Stimulated activated CD4-positive, alpha-beta T cell treated with anti-CD3 and anti-CD28 coated beads, Interleukin-4, amount 100 ng/mL, for 4 hours (primary cell): ENCODE measurements at regions not wholly inside any gene's neighbourhood (a gene's known extent, or its start where the extent isn't known, plus 50 kb on each side); places are given as distances from the start of the nearest gene placed in this dataset.

Source experiments
- DNase-seq, 2 experiments: peaks; one replicate each; pipeline ENCODE4 v3.0.0-alpha.2; 2020

DNA sequence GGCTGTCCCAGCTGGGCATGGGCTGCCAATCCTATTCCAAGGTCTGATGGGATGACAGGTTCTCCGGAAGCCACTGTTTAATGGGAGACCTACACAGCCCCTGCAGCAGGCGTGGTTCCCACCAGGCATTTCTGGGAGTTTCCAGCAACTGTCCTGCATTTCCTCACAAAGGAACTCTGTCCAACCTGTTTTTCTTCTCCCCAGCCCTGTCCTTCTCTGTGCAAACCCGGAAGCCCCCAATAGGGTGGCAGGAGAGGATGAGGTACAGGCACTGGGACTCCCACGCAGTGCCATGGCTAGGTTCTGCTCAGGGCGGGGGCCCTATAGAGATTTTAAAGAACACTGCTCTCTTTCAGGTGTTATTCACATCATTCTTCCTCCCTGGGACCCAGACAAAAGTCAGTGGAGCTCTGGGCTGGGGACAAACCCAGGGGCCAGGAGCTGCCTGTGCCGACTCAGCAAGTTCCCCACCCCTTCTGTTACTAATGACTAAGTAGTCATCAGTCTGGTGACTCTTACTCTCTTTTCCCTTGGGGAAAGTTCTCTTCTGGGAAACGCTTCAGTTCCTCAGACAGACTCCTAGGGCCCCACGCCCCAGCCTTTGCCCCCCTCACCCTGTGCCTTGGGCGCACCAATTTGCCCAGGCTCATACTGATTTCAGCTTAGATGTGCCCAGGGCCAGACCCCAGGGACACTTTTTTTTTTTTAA lies 97.7 kb downstream of the CD47 start:
- peak in 1 of 2 experiments; percentile 14 for DNase-seq

DNA sequence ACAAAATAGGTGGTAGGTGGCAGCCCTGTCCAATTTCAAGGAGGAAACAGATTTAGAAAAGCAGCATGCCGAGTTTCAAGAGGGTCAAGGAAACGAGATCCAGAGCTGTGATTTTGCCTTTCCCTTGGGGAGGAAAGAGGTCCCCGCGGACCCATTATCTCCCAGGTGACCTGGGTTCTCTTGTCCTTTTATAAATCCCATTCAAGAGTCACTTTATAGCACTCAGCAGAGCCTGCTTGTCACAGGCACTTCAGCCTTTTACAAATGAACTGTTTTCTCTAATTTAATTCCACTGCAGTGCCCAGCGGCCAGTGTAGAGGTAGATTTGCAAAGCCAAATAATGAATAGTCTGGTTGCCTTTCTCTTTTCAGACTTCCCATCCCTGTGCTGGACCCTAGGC lies 99.9 kb downstream of the CD47 start:
- no peak for DNase-seq

- DNase-seq = no peak
These were observed 100.4 kb downstream of the CD47 start for GRCh38 chr3:107990433-107990832.

GRCh38 chr3:107989661-107990060 lies 101.2 kb downstream of the CD47 start:
- no peak for DNase-seq

DNA sequence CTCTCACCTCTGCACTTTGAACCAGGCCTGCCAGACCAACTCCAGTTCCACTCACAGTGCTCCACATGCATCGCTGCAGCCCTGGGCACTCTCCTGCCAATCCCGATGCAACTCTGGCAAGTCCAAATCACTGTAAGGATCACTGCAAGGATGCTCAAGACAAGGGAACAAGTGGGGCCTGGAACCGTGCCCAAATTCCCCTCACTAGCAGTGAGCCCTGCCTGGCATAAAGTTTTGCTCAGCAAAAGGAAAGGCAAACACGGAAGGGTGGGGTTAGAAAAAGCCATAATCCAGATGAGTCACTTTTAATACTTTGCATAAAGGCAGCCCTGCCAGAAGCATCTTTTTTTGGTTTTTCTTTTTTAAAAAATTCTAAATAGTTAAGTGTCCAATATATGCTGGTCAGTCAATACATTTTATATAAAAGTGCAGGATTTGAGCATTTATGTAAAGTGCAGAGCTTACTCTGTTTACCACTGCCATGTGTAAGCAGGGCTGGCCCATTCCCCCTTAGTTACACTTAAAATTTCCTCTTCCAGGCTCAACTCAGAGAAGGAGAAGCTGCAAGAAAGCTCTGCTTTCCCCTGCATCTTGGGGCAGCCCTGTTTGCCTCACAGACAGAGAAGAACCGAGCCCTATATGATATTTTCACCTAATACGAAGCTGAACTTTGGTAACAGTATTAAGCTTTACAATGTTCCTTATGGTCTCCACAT lies 102.2 kb downstream of the CD47 start:
- no peak for DNase-seq

DNA sequence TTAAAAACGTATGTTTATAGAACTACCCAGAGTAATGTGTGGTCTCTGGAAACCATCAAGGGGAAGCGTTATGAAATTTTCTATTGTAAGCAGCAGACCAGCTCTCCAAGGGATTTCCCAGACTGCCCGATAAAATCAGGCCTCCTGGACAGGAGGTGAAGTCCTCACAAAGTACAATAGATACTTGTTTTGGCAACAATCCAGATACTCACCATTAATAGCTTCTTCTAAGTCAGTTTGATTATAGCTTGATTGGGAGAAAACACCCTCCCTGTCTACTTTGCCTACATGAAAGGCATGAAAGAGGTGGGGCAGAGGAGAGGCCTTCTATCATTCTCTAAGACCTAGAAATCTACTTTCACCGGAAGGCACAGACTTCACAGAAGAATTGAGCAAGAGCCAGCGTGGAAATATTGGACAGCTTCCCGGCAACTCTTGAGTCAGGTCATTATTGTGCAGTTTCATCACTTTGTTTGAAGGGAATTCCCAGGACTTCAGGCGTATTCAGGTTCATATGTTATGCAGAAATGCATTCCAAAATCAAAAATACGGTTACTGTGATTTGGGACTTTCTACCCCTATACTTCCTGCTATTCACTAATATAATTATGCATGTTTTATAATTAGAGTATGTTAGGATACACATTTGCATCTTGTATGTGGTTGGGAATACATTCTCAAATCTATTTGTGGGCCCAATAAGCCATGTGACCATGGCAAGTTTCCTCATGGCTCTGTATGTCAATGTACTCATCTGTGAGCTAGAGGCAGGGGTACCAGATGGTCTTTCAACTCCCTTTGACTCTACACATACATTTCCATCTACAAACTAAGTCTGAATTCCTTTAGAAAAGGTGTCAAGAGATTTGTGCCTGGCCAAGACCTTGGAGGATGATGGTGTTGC lies 103.5 kb downstream of the CD47 start:
- no peak for DNase-seq

DNA sequence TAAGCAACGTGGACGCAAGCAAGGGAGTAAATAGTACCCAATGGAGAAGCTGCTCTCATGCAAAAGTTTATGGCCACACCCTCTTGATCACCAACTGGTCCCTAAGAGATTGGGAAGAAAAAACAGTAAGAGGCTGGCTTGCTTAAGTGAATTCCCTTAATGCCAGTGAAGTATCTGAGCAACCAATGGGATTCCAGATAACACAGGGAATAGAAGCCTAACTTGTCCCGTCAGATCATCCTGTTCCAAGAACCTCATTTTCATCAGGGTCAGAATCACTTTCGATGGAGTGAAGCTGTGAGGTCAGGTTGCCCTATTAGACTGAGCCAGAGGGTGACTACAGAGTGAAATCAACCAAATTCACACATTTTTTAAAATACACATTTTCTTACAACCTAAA lies 104.3 kb downstream of the CD47 start:
- DNase-seq = no peak

- DNase-seq = peak in 1 of 2 experiments; percentile 20
These were observed 105.3 kb downstream of the CD47 start for GRCh38 chr3:107985496-107985895.

- DNase-seq = no peak
These were observed 107.6 kb downstream of the CD47 start for GRCh38 chr3:107983247-107983646.

DNA sequence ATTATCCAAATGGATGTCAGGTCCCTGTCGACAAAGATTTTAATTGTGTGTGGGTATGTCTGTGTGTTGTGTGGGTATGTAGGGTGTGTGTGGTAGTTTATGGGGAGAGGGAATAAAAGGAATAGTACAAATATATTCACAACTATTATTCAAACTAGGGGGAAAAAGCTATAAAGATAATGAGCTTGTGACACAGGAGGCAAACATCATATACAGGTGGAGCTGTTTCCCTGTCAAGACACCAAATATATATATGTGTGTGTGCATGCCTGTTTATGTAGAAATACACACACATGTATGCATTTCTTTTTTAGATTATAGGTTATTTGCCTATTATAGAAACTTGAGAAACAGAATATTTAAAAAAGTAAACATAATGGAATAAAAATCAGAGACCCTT lies 108.7 kb downstream of the CD47 start:
- no peak for DNase-seq

GRCh38 chr3:107981471-107982111 lies 109.2 kb downstream of the CD47 start:
- no peak for DNase-seq

DNA sequence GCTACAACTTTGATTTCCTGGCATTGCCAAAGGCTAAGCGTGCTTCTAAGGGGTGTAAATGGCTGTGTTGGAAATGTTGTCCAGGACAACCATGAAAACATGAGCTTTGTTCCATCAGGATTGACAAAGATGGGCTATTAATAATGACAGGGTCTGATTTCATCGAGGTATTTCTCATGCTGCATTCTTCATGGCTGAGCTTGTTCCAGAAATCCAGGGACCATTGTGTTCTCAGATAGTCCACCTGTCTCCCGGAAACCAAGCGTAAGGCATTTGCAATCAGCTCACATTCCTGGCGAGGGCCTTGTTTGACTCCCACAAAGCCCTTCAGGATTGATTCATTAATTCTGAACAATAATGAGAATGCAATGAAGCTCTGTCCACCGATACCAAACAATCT lies 111.3 kb downstream of the CD47 start:
- no peak for DNase-seq

DNA sequence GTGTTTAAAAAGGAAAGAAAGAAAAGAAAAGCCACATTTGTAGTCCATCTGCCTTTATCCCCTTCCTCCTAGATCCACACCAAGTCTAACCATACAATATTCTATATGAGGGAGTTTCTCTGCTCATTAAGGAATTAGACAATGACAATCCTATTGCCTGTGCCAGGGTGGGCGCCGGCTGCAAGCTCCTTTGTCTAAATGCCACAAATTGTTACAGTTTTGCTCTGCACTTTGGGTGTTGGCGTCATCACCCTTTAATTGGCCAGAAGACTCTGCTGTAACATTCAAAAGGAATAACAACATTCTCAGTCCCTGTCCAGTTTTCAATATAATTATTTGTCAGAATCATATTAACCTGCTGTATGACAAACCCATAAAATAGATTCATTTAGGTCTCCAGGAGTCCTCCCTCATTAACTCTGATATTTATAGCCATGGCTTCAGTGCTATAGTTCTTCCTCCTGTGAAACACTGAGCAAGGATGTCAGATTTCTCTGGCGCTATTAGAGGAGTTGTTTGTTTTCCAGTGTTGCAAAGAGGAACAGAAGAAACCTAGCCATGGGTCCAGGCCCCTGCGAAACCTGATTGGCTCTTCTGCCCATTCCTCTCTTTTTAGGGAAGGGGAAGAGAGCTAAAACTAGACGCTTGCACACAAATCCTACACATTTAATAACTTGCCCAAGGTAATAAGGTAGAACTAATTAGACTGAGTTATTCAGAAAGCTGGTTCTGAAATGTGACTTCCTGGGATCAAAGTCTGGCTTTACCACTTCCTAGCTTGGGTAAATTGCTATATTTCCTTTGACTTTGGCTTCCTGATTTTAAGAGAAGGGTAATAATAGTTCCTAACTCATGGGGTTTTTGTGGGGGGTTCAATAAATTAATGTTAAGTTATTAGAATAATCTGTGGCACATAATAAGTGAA lies 112.4 kb downstream of the CD47 start:
- no peak for DNase-seq

GRCh38 chr3:107977221-107978130 lies 113.4 kb downstream of the CD47 start:
- no peak for DNase-seq

DNA sequence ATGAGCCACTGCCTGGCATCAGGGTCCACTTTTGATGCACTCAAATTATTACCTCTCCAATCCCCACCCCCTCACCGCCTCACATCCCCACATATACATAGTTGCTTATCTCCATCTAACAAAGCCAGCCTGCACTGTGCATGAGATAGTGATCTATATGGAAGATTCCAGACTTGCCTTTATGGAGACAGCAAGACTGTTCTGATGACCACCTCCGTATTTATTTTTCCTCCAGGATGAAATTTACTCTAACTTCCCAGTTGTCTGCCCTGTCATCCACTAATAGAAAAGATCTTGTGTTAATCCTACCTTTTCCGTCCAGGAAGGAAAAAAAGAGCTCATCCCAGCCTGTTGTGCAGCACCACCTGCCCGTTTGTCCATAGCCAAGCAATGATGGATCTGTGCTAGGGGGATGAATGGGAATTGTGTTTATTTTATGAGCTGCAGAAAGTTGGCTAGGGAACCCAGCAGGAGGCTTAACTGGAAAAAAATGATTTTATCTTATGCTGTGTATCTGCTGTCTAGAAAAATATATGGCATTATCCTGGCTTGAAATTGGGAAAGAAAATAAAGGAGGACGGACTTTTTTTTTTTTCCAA lies 114.5 kb downstream of the CD47 start:
- no peak for DNase-seq

- no peak for DNase-seq
These were observed 115.2 kb downstream of the CD47 start for GRCh38 chr3:107975529-107976201.

GRCh38 chr3:107973961-107974360 lies 116.9 kb downstream of the CD47 start:
- DNase-seq = no peak

GRCh38 chr3:107973152-107973551 lies 117.7 kb downstream of the CD47 start:
- no peak for DNase-seq

GRCh38 chr3:107970993-107971580 lies 119.7 kb downstream of the CD47 start:
- DNase-seq = no peak
